Osteoblast (primary cell): ENCODE measurements at regions not wholly inside any gene's neighbourhood (a gene's known extent, or its start where the extent isn't known, plus 50 kb on each side); places are given as distances from the start of the nearest gene placed in this dataset. TPM values are rescaled to one million over a fixed set of nuclear protein-coding genes. Genes with fewer than 3 reads are reported as not detected.

Source experiments
- small RNA-seq: library from RNA; depleted of rRNA; stranded (forward); fragments of <200 nt; gene quantifications from one replicate; pipeline ENCODE3, GENCODE V24; 2012

Small RNA genes lying in the stretch of these regions (small RNA-seq; reads per million reads assigned to genes)
- gene AC112187.2 = not detected
